Eye (tissue), 1 donor: ENCODE measurements at regions not wholly inside any gene's neighbourhood (a gene's known extent, or its start where the extent isn't known, plus 50 kb on each side); places are given as distances from the start of the nearest gene placed in this dataset.
A peak's percentile ranks its signal among the peaks of the same experiment; 100 is the strongest.
"Not testable (repeated sequence)": the region's sequence is repeated elsewhere in the genome, so short reads cannot be mapped to it uniquely, and the experiment has no call there.

Experiments
- DNase-seq: peaks from one replicate; pipeline ENCODE4 v3.0.0-alpha.2; 2015

DNA sequence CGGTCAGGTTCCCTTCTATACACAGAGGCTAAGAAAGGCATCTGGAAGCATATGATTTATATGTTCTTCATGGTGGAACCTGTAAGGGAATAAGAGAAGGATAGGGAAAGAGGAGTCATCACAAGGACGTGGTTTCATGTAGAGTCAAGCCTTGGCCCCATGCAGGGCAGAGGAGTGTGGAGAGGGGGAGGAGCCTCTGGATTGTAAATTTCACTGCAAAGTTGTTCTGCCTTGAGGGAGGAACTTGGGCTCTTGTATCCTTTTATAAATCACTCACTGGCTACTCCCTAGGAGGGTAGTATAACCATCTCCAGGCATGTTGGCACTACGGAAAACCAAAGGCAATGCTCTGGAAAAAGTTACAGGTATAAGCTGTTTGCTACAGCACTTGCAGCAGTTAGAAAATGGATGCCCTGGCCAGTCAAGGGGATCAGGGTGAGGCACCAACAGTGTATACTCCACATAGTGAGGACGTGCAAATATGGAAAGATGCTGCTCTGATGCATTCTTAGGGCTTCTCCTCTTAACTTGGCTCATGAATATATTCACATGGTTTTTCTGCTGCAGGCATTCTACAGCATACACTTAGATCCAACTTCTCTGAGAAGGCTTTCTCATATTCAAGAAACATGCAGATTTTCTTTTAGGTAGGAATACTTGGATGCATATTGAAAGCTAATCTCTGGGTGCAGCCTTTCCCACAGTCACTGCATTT is 60.3 kb upstream of the ZNF81 start:
- DNase-seq: no peak

DNA sequence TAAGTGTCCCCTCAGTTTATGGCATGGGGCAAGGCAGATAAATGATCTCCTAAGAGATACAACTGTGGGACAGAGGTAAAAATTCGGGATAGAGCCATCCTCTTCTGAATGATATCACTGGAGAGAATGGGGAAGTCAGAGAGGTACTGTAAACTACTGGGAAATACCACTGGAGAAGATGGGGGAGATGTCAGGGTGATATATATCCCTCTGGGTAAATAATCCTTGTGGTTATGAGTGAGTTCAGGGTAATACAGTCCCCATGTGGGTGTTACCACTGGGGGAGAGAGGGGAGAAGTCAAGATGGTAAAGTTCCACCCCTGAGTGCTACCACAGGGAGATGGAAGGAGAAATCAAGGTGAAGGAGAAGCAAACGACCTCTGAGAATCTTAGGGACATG is 63.9 kb upstream of the ZNF81 start:
- DNase-seq: no peak

DNA sequence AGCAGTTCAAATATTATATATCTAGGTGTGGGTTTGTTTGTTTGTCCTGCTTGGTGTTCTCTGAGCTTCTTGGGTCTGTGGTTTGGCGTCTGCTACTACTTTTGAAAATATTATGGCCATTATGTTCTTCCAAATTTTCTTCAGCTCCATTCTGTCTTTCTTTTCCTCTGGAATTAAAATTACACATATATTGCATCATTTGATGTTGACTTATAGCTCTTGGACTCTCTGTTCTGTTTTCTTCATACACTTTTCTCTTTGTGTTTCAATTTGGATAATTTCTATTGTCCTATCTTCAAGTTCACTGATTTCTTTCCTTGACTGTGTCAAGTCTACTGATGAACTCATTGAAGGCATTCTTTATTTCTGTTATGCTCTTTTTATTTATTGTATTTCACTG is 65.2 kb upstream of the ZNF81 start:
- no peak for DNase-seq

DNA sequence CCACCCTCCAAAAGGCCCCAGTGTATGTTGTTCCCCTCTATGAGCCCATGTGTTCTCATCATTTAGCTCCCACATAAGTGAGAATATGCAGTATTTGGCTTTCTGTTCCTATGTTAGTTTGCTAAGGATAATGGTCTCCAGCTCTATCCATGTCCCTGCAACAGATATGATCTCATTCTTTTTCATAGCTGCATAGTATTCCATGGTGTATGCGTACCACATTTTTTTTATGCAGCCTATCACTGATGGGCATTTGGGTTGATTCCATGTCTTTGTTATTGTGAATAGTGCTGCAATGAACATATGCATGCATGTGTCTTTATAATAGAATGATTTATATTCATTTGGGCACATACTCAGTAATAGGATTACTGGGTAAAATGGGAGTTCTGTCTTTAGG is 73.9 kb upstream of the ZNF81 start:
- DNase-seq: not testable (repeated sequence)

DNA sequence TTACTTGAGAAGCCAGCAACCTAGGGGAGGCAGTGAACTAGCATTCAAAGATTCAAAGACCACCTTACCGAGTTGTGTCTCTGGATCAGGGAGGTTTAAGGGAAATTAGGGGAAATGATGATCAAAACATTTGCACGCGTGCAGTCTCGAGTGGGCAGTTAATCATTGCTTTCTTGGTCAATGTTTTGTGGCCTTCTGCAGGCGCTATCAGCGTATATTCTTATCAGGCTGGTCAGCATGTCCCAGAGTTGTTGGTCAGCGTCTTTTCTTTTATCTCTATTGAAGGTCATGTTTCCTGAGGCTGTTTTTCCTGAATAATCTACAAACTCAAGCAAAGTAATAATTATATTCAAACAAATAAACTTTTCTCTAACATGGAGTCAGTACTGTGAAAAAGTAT is 84.0 kb upstream of the ZNF81 start:
- no peak for DNase-seq

DNA sequence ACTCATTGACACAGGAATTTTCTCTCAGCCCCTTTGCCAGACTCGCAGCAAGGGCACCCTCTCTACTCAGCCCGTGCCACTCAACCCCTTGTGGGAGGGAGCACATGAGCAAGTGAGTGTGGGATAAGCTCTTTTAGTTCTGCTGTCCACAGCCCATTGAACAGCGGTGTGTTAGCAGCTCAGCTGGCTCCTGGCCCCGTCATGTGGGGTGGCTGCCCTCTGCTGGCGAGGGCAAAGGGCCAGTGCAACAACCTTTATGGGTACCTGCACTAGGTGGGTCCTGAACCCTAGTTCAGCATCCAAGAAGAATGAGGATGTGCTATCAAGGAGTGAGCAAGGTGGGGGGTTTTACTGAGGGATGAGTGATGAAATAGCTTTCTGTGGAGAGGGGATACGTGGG is 85.0 kb upstream of the ZNF81 start:
- DNase-seq: peak; percentile 1

DNA sequence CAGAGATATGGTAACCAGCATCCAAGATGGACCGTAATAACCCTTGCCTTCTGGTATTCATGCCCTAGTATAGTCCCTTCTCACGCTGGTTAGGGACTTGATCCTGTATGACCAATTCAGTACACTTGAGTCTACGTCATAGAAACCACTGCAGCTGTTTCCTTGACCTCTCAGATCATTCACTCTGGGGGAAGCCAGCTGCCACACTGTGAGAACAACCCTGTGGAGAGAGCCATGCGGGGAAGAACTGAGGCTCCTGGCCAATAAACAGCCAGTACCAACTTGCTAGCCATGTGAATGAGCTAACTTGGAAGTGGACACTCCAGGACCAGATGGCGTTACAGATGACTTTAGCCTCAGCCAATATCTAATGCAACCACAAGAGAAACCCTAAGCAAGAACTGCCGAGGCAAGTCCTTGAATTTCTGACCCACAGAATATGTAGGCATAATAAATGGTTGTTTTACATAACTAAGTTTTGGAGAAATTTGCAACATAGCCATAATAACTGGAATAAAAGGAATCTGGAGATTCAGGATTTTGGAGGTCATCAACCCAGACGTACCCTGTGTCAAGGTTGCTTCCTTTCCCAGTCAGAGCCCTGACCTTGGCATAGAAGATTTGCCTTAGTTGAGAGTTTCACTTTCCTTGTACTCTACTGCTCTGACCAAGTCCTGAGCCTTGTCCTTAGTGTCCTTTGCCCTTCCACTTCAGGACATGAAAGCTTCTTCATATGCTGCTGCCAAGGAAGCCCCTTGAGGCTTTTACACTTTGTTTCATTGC is 87.3 kb upstream of the ZNF81 start:
- DNase-seq: peak; percentile 7

DNA sequence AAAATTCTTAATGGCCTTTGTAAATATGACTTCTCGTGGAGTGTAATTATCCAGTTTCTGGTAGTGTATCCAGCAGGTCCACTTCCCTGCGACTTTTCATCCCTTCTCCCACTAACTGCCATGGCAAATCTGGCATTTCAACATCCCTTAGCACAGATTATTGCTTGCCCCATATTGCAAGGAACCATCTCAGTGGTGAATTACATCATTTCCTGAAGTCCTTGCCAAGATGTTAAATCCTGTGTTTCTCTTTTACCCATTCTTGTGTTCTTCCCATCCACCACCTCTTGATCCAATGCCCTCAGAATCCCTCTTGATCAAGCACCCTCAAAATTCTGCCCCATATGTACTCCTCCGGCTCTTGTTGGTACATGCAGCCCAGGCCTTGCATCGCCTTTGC is 88.1 kb upstream of the ZNF81 start:
- DNase-seq: no peak

DNA sequence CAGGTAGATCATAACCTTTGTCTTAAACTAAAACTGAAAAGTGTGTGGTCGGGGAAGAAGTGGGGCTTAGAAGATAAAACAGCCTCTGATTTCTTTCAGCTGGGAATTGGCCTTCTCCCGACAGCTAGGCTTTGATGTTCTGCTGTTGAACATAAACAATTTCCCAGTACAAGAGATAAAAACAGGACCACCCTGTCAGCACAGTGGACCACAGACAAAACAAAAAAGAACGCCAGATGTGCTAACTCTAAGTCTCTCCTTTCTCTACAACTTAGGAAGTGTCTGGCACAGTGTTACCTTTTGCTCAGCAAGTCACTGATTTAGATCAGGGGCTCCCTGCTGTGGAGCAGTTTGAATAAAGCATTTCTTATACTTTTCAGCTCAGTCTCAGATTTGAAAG is 87.5 kb upstream of the UXT start:
- peak; percentile 0 for DNase-seq

DNA sequence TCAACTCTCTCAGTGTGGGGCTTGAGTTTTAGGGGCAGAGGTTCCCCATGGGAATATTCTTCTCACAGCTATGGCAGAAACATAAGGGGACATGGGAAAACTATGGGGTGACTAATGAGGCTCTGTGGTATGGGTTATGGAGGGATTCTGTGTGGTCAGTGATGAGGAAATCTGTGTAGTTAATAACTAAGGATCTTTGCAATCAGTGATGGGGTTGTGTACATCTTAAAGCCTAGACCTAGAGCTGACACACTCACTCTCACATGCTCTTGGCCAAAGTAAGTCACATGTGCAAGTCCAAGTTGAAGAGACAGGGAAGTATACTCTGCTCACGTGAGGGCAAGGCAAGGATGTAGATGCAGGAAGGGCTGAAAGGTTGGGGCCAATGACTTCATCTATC is 86.4 kb upstream of the UXT start:
- no peak for DNase-seq

DNA sequence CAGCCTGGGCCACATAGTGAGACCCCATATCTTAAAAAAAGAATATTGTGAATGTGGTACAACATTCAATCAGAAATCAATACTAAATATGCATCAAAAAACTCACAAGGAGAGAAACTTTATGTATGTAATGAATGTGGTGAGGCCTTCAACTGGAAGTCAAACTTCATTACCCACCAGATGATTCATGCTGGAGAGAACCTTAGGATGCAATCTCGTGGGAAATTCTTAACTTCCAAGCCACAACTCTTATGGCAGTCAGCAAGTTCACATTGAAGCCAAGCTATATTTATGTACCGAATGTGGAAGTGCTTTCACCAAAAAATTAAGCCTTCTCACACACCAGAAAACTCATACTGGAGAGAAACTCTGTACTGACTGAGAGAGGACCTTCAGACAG is 84.5 kb upstream of the UXT start:
- DNase-seq: no peak

DNA sequence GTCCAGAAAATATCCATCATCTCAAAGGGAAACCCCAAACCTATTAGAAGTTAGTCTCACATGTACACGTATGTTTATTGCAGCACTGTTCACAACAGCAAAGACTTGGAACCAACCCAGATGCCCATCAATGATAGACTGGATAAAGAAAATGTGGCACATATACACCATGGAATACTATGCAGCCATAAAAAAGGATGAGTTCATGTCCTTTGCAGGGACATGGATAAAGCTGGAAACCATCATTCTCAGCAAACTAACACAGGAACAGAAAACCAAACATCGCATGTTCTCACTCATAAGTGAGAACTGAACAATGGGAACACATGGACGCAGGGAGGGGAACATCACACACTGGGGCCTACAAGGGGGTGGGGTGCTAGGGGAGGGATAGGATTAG is 79.9 kb upstream of the UXT start:
- DNase-seq: not testable (repeated sequence)

DNA sequence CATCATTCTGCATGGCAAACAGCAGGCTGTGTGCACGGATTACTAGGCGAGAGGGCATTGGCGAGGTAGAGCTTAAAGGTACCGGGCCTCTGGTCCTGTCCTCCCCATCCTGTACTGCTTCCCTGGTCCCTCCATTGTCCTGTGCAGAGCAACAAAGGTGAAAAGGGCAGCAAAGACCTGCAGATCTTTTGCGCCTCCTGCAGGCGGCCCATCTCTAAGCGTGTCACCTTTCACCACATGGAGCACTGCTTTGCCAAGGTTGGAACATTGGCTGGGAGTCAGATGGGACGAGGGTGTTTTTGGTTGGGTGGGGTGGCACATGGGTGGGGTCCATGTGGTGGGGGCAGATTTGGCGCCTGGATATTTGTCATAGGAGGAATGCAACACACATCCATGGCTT is 64.7 kb upstream of the UXT start:
- DNase-seq: no peak

DNA sequence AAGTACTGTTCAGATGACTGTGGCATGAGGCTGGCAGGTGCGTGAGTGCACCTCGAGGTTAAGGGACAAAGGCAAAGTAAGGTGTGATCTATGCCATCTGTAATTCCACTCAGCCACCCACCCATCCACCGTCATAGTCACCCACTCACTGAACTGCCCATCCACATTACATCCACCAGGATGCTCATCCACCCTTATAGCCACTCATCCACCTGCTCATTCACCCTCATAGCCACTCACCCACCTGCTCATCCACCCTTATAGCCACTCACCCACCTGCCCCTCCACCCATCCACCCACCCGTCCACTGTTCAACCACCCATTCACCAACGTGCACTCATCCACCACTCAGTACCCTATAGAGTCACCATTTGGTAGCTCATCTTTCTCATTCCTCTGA is 64.1 kb upstream of the UXT start:
- no peak for DNase-seq

DNA sequence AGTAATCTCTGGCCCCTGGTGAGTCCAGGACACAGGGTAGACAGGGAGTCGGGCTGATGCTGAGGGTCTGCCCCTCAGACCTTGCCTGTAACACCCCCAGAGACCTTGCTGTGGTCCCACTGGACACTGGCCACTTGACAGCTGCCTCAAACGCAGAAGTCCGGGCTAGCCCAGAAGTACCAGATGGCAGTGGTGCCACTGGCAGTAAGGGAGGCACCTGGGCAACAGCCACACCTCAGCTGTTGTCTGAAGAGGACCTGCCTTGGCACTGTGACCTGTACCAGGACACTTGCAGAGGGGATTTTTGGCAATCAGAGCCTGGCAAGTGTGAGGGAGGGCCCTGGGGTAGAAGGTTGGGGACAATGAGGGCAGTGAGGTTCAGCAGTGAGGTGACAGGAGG is 63.3 kb upstream of the UXT start:
- DNase-seq: no peak

DNA sequence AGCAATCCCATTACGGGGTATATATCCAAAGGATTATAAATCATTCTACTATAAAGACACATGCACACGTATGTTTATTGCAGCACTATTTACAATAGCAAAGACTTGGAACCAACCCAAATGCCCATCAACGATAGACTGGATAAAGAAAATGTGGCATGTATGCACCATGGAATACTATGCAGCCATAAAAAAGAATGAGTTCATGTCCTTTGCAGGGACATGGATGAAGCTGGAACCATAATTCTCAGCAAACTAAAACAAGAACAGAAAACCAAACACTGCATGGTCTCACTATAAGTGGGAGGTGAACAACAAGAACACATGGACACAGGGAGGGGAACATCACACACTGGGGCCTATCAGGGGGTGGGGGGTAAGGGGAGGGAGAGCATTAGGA is 56.1 kb upstream of the UXT start:
- not testable (repeated sequence) for DNase-seq

DNA sequence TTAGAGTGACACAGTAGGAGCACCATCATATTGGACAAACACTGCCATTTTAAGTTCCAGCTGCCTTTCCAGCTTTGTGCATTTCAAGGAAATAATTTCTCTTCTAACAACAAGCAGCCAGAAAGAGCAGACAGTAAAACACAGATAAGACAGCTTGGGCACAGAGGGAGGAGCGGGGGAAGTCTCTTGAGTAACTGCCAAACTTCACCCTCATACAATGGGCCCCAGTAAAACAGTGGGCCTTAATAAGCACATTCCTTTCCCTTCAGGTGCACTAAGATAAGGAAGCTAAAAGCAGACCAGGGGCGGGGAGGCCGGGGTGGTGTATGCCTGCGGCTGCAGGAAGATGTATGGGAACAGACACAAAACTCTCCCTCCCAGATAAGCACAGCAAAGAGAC is 53.7 kb upstream of the UXT start:
- DNase-seq: not testable (repeated sequence)

DNA sequence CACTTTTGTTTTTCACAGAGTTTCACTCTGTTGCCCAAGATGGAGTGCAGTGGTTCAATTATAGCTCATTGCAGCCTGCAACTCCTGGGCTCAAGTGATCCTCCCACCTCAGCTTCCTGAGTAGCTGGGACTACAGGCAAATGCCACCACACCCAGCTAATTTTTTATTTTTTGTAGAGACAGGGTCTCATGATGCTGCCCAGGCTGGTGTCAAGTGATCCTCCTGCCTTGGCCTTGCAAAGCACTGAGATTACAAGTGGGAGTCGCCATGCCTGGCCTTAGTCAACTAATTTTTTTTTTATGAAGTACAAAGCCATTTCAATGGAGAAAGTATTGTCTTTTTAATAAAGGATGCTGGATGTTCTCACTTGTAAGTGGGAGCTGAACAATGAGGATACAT is 51.3 kb upstream of the UXT start:
- no peak for DNase-seq
